Activated CD4-positive, alpha-beta T cell treated with anti-CD3 and anti-CD28 coated beads, Interleukin-2, amount 50 U/mL, for 16 hours (primary cell): ENCODE measurements at regions not wholly inside any gene's neighbourhood (a gene's known extent, or its start where the extent isn't known, plus 50 kb on each side); places are given as distances from the start of the nearest gene placed in this dataset.
A peak's percentile ranks its signal among the peaks of the same experiment; 100 is the strongest.

Source experiments
- DNase-seq: peaks from one replicate; pipeline ENCODE4 v3.0.0-alpha.2; 2020

DNA sequence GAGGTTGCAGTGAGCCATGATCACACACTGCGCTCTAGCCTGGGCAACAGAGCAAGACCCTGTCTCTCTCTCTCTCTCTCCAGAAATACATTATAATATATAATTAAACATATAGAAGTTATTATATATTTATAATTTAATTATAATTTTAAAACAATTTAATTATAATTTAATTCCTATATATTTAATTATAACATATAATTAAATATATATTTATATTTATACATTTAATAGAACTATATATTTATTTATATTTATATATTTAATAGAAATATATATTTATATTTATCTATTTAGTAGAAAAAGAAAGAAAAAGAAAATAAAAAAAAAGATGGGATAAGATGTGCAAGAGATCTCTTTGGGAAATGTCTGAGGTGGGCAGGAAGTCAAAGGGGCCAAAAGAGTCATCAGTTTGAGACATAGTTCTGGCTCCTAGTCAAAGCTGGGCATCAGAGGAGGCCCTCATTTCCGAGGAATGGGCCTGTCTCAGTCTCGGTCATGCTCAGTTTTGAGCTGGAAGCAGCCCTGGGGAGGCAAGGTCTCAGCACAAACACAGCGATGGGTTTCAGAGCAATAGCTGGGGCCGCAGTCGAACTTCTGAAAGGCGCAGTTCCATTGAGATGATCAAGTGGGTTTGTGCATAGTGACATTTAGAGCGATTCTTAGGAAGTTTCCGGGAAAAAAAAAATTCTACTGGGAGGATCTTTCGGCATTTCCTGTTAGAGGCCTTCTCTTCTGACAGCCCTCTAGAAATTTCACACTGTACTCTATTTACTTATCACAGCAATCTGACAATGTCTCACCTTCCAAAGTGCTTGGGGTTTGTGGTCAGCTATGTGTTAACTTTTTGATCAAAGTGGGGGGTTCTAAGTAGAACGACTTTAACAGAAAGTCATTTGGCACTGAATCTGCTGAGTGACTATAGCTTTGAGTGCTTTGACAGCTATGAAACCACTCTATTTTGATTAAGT lies 58.7 kb upstream of the GZMB start:
- peak; percentile 91 for DNase-seq

- DNase-seq, result peak; percentile 41
These were observed 56.5 kb upstream of the GZMB start for GRCh38 chr14:24690492-24690891.

DNA sequence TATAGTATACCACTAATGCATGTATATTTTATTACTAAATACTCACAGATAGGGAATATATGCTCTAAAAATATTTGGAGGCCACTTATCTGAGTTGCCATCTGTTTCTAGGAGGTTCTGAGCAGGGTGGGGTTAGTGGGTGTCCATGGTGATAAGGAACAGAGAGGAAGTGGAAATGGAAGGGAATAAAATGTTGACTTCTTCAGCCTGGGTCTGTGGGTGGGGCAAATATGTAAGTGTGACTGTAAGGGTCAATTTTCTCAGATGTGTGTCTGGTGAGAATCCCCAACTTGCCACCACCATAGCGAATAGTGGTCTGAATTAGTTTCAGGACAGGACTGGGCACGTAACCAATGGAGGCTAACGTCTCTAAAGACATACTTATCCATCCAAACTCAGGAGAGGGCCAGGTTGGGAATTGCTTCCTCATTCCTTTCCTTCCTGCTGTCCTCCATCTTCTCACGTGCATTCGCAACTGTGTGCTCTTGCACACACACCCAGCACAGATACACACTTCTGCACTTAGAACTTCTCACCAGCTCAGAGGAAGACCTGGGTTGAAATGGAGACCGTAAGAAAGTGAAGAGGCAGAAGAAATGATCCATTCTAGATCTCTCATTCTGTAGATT lies 54.2 kb upstream of the GZMB start:
- no peak for DNase-seq
